ENCODE measurements at regions not wholly inside any gene's neighbourhood (a gene's known extent, or its start where the extent isn't known, plus 50 kb on each side); places are given as distances from the start of the nearest gene placed in this dataset.

DNA sequence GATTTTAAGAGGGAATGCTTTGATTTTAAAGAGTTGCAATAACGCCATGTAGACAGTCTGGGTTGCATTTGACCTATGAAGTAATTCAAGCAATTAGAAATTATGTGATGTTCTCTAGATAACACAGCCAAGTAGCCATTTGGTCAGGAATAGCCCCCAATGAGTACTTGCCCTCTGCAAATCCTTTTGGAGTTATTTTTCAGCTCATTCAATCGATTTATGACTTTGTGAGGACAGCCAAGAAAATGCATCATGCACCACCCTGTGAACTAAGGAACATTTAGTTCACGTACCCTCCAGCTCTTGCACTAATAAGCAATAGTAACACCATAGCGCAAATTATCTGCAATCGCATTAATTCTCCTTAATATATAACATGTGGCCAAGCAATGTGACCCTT is 552.6 kb upstream of the INTU start:
- TF ChIP-seq, protein P1, sequence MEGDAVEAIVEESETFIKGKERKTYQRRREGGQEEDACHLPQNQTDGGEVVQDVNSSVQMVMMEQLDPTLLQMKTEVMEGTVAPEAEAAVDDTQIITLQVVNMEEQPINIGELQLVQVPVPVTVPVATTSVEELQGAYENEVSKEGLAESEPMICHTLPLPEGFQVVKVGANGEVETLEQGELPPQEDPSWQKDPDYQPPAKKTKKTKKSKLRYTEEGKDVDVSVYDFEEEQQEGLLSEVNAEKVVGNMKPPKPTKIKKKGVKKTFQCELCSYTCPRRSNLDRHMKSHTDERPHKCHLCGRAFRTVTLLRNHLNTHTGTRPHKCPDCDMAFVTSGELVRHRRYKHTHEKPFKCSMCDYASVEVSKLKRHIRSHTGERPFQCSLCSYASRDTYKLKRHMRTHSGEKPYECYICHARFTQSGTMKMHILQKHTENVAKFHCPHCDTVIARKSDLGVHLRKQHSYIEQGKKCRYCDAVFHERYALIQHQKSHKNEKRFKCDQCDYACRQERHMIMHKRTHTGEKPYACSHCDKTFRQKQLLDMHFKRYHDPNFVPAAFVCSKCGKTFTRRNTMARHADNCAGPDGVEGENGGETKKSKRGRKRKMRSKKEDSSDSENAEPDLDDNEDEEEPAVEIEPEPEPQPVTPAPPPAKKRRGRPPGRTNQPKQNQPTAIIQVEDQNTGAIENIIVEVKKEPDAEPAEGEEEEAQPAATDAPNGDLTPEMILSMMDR (IDR thresholded peaks at IDR 0.05; ENCODE audit: borderline replicate concordance, extremely low read depth, low read length, poor library complexity, severe bottlenecking), result no peak
- no peak for TF ChIP-seq EZH2 (IDR thresholded peaks at IDR 0.05; ENCODE audit: borderline replicate concordance, low read depth, low read length, severe bottlenecking)
